Activated naive CD8-positive, alpha-beta T cell treated with anti-CD3 and anti-CD28 coated beads, Interleukin-2, amount 50 U/mL, for 24 hours (primary cell): ENCODE measurements at regions not wholly inside any gene's neighbourhood (a gene's known extent, or its start where the extent isn't known, plus 50 kb on each side); places are given as distances from the start of the nearest gene placed in this dataset.
"Not testable (repeated sequence)": the region's sequence is repeated elsewhere in the genome, so short reads cannot be mapped to it uniquely, and the experiment has no call there.

Source experiments
- ATAC-seq: fragments of 150-1000 bp; cut with Tn5 transposase; one replicate; pipeline ENCODE4 v1.10.0; 2021
- DNase-seq: peaks from one replicate; pipeline ENCODE4 v3.0.0; 2021
- H3K27ac Mint-ChIP-seq: one replicate; pipeline ENCODE4 v1.8.0; 2021; ENCODE audit warnings: mild to moderate bottlenecking, mixed read lengths
- H3K27me3 Mint-ChIP-seq: one replicate; pipeline ENCODE4 v1.8.0; 2021; ENCODE audit warnings: mixed read lengths
- H3K36me3 Mint-ChIP-seq: one replicate; pipeline ENCODE4 v1.8.0; 2021; ENCODE audit warnings: low read depth, mixed read lengths
- H3K4me1 Mint-ChIP-seq: one replicate; pipeline ENCODE4 v1.8.0; 2021; ENCODE audit warnings: mixed read lengths
- H3K4me3 Mint-ChIP-seq: one replicate; pipeline ENCODE4 v1.8.0; 2021; ENCODE audit warnings: mild to moderate bottlenecking, moderate library complexity, mixed read lengths
- H3K9me3 Mint-ChIP-seq: one replicate; pipeline ENCODE4 v1.8.0; 2021; ENCODE audit warnings: mixed read lengths

- H3K36me3 Mint-ChIP-seq, result peaks cover 10% of the 10 kb centered on the region
- peaks cover 8% of the 10 kb centered on the region for H3K4me1 Mint-ChIP-seq
- H3K4me3 Mint-ChIP-seq, result no peak overlapping the region
- no peaks in the 10 kb centered on the region for H3K27me3 Mint-ChIP-seq
- H3K27ac Mint-ChIP-seq, result no peak overlapping the region
- DNase-seq (no peak), ATAC-seq (no peak)
- no peaks in the 10 kb centered on the region for H3K9me3 Mint-ChIP-seq
Observed at GRCh38 chr6:144477856-144478255, 192.7 kb downstream of the UTRN start.

GRCh38 chr6:144478483-144478882 is 193.3 kb downstream of the UTRN start:
- H3K4me3 Mint-ChIP-seq, result no peak overlapping the region
- DNase-seq, result no peak
- peaks cover 10% of the 10 kb centered on the region for H3K36me3 Mint-ChIP-seq
- no peak overlapping the region for H3K27ac Mint-ChIP-seq
- H3K4me1 Mint-ChIP-seq, result peaks cover 11% of the 10 kb centered on the region
- no peaks in the 10 kb centered on the region for H3K27me3 Mint-ChIP-seq
- no peaks in the 10 kb centered on the region for H3K9me3 Mint-ChIP-seq
- no peak for ATAC-seq

GRCh38 chr6:144479991-144480390 is 194.9 kb downstream of the UTRN start:
- DNase-seq (no peak), ATAC-seq (no peak)
- no peaks in the 10 kb centered on the region for H3K9me3 Mint-ChIP-seq
- no peak overlapping the region for H3K27ac Mint-ChIP-seq
- H3K27me3 Mint-ChIP-seq, result no peaks in the 10 kb centered on the region
- H3K36me3 Mint-ChIP-seq, result peaks cover 7% of the 10 kb centered on the region
- H3K4me3 Mint-ChIP-seq, result no peak overlapping the region
- H3K4me1 Mint-ChIP-seq, result peaks cover 11% of the 10 kb centered on the region

GRCh38 chr6:144480473-144480872 is 195.3 kb downstream of the UTRN start:
- H3K4me1 Mint-ChIP-seq, result peaks cover 11% of the 10 kb centered on the region
- ATAC-seq (no peak), DNase-seq (no peak)
- H3K4me3 Mint-ChIP-seq, result no peak overlapping the region
- H3K27me3 Mint-ChIP-seq, result no peaks in the 10 kb centered on the region
- no peak overlapping the region for H3K27ac Mint-ChIP-seq
- H3K36me3 Mint-ChIP-seq, result peaks cover 10% of the 10 kb centered on the region
- H3K9me3 Mint-ChIP-seq, result no peaks in the 10 kb centered on the region

GRCh38 chr6:144481527-144481926 is 196.4 kb downstream of the UTRN start:
- H3K27me3 Mint-ChIP-seq, result no peaks in the 10 kb centered on the region
- peaks cover 16% of the 10 kb centered on the region for H3K36me3 Mint-ChIP-seq
- H3K9me3 Mint-ChIP-seq, result no peaks in the 10 kb centered on the region
- peaks cover 8% of the 10 kb centered on the region for H3K4me1 Mint-ChIP-seq
- H3K27ac Mint-ChIP-seq, result no peak overlapping the region
- ATAC-seq, result no peak
- DNase-seq, result no peak
- H3K4me3 Mint-ChIP-seq, result no peak overlapping the region

- no peak overlapping the region for H3K4me3 Mint-ChIP-seq
- DNase-seq, result peak; percentile 71
- H3K27me3 Mint-ChIP-seq, result no peaks in the 10 kb centered on the region
- no peaks in the 10 kb centered on the region for H3K9me3 Mint-ChIP-seq
- peaks cover 16% of the 10 kb centered on the region for H3K36me3 Mint-ChIP-seq
- peaks cover 8% of the 10 kb centered on the region for H3K4me1 Mint-ChIP-seq
- ATAC-seq, result peak; percentile 63
- no peak overlapping the region for H3K27ac Mint-ChIP-seq
Observed at GRCh38 chr6:144482142-144482541, 197.0 kb downstream of the UTRN start.

GRCh38 chr6:144485531-144485930 is 200.4 kb downstream of the UTRN start:
- Mint-ChIP-seq H3K27me3 (no peaks in the 10 kb centered on the region), H3K4me3 (no peak overlapping the region), H3K4me1 (peaks cover 8% of the 10 kb centered on the region), H3K36me3 (peaks cover 25% of the 10 kb centered on the region), H3K9me3 (no peaks in the 10 kb centered on the region), H3K27ac (no peak overlapping the region)
- DNase-seq, result no peak
- ATAC-seq, result no peak

GRCh38 chr6:144488590-144488989 is 203.5 kb downstream of the UTRN start:
- H3K4me3 Mint-ChIP-seq, result no peak overlapping the region
- H3K27ac Mint-ChIP-seq, result no peak overlapping the region
- H3K9me3 Mint-ChIP-seq, result no peaks in the 10 kb centered on the region
- peaks cover 30% of the 10 kb centered on the region for H3K36me3 Mint-ChIP-seq
- DNase-seq (no peak), ATAC-seq (no peak)
- H3K4me1 Mint-ChIP-seq, result no peaks in the 10 kb centered on the region
- H3K27me3 Mint-ChIP-seq, result no peaks in the 10 kb centered on the region

- H3K9me3 Mint-ChIP-seq, result no peaks in the 10 kb centered on the region
- no peak for ATAC-seq
- H3K36me3 Mint-ChIP-seq, result peaks cover 19% of the 10 kb centered on the region
- DNase-seq, result no peak
- peaks cover 10% of the 10 kb centered on the region for H3K4me1 Mint-ChIP-seq
- no peak overlapping the region for H3K4me3 Mint-ChIP-seq
- H3K27ac Mint-ChIP-seq, result no peak overlapping the region
- no peaks in the 10 kb centered on the region for H3K27me3 Mint-ChIP-seq
Observed at GRCh38 chr6:144493035-144493910, 208.1 kb downstream of the UTRN start.

- not testable (repeated sequence) for H3K27ac Mint-ChIP-seq, ATAC-seq, H3K27me3 Mint-ChIP-seq, H3K4me3 Mint-ChIP-seq, H3K9me3 Mint-ChIP-seq, H3K4me1 Mint-ChIP-seq, DNase-seq
- H3K36me3 Mint-ChIP-seq, result peaks cover 27% of the 10 kb centered on the region
Observed at GRCh38 chr6:144495076-144495475, 209.9 kb downstream of the UTRN start.

- Mint-ChIP-seq H3K36me3 (peaks cover 23% of the 10 kb centered on the region), H3K4me1 (peaks cover 17% of the 10 kb centered on the region), H3K27ac (peak overlapping the region; percentile 2), H3K4me3 (no peak overlapping the region), H3K9me3 (peaks cover under 1% of the 10 kb centered on the region), H3K27me3 (no peaks in the 10 kb centered on the region)
- DNase-seq, result no peak
- ATAC-seq, result no peak
Observed at GRCh38 chr6:144497650-144498049, 212.5 kb downstream of the UTRN start.

GRCh38 chr6:144500892-144501291 is 215.8 kb downstream of the UTRN start:
- Mint-ChIP-seq H3K27me3 (no peaks in the 10 kb centered on the region), H3K4me1 (peaks cover 17% of the 10 kb centered on the region), H3K9me3 (peaks cover 22% of the 10 kb centered on the region), H3K27ac (peak overlapping the region; percentile 30), H3K36me3 (peaks cover 55% of the 10 kb centered on the region), H3K4me3 (no peak overlapping the region)
- DNase-seq (no peak), ATAC-seq (peak; percentile 71)

GRCh38 chr6:144505214-144505613 is 220.1 kb downstream of the UTRN start:
- H3K36me3 Mint-ChIP-seq, result peaks cover 57% of the 10 kb centered on the region
- not testable (repeated sequence) for H3K4me1 Mint-ChIP-seq, H3K27ac Mint-ChIP-seq, H3K4me3 Mint-ChIP-seq, H3K27me3 Mint-ChIP-seq, ATAC-seq, DNase-seq
- H3K9me3 Mint-ChIP-seq, result peaks cover 26% of the 10 kb centered on the region

- H3K4me1 Mint-ChIP-seq, H3K4me3 Mint-ChIP-seq, ATAC-seq, DNase-seq, H3K27me3 Mint-ChIP-seq, H3K27ac Mint-ChIP-seq: not testable (repeated sequence)
- Mint-ChIP-seq H3K36me3 (peaks cover 53% of the 10 kb centered on the region), H3K9me3 (peaks cover 26% of the 10 kb centered on the region)
Observed at GRCh38 chr6:144506051-144506450, 220.9 kb downstream of the UTRN start.

GRCh38 chr6:144507772-144508312 is 222.7 kb downstream of the UTRN start:
- not testable (repeated sequence) for H3K27me3 Mint-ChIP-seq, H3K27ac Mint-ChIP-seq, H3K4me3 Mint-ChIP-seq, H3K4me1 Mint-ChIP-seq, DNase-seq, ATAC-seq
- H3K36me3 Mint-ChIP-seq, result peaks cover 49% of the 10 kb centered on the region
- peaks cover 24% of the 10 kb centered on the region for H3K9me3 Mint-ChIP-seq
